Transverse colon (tissue), 4 donors: ENCODE measurements at regions not wholly inside any gene's neighbourhood (a gene's known extent, or its start where the extent isn't known, plus 50 kb on each side); places are given as distances from the start of the nearest gene placed in this dataset.

Source experiments
- CTCF ChIP-seq, 5 experiments: fragments of 200-600 bp in 3 of 5; fragments of 450-650 bp in 2 of 5; sonication (generic) in 3 of 5; IDR thresholded peaks; 1 replicate in 2 of 5; 2 replicates in 3 of 5; pipeline ENCODE4 v1.5.1; 2016 to 2017; ENCODE audit warnings: antibody characterized with exemption in 5 of 5, inconsistent platforms in 3 of 5, mild to moderate bottlenecking in 2 of 5, moderate library complexity in 1 of 5
- POLR2A ChIP-seq: fragments of 450-650 bp; IDR thresholded peaks from one replicate; pipeline ENCODE4 v1.6.1; 2016; ENCODE audit warnings: antibody characterized with exemption, mild to moderate bottlenecking, moderate library complexity
- POLR2AphosphoS5 ChIP-seq, 3 donors: sonication (generic); formaldehyde crosslinking; IDR thresholded peaks; one replicate each; pipeline ENCODE4 v1.6.1; 2016; ENCODE audit warnings: antibody characterized with exemption in 3 of 3

- TF ChIP-seq CTCF (IDR thresholded peaks at IDR 0.05) (no peak), POLR2A (no peak), POLR2AphosphoS5 (IDR thresholded peaks at IDR 0.05) (no peak)
Measured at GRCh38 chr10:80896959-80897358, 359.3 kb downstream of the SH2D4B start.
